DMS 273 treated with DMSO at 0.1 percent for 48 hours (cell line): ENCODE measurements at regions not wholly inside any gene's neighbourhood (a gene's known extent, or its start where the extent isn't known, plus 50 kb on each side); places are given as distances from the start of the nearest gene placed in this dataset.

ENCODE experiments used
- DNase-seq: peaks from one replicate; lab custom pipeline; 2025; lab: John Stamatoyannopoulos, UW

- no peak for DNase-seq
Observed at GRCh38 chr10:31146491-31147209, 115.0 kb upstream of the ZNF438 start.

DNA sequence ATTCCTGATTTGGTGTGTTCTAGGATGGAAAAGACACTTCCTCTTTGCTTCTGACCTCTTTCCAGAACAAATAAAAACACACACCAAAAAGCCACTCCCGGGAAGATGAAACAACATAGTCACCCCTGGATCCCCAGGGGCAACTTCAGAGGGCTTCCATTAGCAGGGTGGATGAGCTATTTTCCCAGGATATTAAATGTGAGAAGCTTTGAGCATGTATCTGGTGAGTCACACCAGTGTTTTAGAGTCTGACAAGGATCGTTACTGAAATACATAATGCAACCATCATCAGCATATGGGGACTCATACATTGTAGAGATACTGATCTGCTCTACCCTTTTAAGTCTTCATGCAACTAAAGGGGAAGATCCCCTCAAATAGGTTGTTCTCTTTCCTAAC, 115.5 kb upstream of the ZNF438 start:
- DNase-seq = no peak

GRCh38 chr10:31148951-31149350, 117.3 kb upstream of the ZNF438 start:
- peak; percentile 7 for DNase-seq

GRCh38 chr10:31149835-31150512, 118.3 kb upstream of the ZNF438 start:
- no peak for DNase-seq

DNA sequence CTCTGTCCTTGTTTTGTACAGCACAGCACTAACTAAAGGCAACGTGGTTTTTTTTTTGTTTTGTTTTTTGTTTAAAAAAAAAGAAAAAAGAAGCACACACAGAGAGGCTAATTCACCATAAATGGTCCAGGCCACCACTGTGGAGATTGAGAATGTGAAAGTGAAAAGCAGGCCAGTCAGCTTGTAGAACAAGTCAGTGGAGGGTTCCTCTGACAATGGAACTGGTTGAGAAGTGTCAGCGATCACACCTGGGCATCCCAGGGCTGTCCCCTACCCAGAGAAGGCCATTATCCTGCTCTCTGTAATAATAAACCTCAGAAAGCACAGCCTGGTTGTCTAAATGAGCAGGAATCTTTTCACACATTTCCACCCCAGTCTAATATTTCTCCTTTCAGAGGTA, 119.6 kb upstream of the ZNF438 start:
- no peak for DNase-seq

DNA sequence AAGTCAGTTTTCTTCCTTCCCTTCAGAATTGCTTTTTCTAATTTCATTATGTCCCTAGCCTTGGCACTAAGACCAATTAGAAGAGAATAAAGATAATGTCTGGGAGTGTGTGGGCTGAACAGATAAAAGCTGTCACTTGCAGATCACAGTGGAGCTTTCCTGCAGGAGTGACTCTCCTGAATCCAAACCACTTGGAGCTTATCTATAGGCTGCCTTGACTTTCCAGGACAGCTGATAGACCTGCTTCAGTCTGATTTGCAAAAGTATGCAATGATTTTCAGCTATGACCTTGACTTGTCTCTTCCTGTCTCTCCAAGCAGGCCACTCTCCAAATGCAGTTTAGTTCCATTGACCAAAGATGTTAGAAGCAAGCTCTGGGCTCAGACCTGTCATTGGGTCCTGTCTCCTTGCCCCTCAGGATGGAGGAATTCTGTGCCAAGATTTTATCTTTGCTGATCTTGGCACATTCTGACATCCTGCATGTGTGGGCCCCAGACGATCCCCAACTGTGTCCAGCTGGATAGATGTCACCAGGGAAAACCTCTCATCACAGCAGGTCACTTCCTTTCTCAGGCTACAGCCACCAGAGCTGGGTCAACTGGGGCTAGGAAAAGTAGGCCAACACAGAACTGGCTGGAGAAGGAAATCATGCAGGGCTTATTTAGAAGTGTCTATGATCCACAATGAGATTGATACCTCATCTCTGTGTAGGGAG, 120.9 kb upstream of the ZNF438 start:
- DNase-seq = no peak

- DNase-seq = no peak
Observed at GRCh38 chr10:31153161-31153560, 121.5 kb upstream of the ZNF438 start.

DNA sequence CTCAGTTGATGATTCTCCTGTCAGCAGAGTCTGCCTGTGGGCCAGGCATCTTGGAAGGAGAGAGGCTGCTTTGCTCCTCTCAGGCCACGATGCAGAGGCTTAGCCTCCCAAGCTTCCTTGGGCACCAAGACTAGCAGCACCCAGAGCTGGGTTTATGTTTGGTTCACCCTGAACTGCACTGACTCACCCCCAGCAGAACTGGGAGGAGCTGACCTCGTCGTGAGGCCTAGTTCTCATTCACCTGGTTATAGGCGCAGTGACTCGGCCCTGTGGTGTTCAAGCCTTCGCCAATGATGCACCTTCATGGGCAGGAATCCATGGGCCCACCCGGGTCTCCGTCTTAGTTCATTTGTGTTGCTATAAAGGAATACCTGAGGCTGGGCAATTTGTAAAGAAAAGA, 122.0 kb upstream of the ZNF438 start:
- no peak for DNase-seq

DNA sequence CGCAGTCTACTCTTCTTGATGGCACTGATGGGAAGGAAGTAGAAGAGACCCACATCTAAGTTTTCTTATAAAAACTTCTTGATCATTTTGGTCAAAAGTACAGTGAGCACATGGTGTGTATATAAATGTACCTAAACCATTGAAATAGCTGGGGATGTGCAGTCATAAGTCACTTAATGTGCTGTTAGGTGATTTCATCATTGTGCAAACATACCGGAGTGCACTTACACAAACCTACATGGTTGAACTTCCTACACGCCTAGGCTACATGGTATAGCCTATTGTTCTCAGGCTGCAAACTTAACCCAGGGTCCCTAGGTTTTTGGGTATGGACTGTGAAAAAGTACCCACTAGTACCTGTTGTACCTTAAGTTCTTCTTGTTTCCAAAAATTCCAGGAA, 123.3 kb upstream of the ZNF438 start:
- no peak for DNase-seq

DNA sequence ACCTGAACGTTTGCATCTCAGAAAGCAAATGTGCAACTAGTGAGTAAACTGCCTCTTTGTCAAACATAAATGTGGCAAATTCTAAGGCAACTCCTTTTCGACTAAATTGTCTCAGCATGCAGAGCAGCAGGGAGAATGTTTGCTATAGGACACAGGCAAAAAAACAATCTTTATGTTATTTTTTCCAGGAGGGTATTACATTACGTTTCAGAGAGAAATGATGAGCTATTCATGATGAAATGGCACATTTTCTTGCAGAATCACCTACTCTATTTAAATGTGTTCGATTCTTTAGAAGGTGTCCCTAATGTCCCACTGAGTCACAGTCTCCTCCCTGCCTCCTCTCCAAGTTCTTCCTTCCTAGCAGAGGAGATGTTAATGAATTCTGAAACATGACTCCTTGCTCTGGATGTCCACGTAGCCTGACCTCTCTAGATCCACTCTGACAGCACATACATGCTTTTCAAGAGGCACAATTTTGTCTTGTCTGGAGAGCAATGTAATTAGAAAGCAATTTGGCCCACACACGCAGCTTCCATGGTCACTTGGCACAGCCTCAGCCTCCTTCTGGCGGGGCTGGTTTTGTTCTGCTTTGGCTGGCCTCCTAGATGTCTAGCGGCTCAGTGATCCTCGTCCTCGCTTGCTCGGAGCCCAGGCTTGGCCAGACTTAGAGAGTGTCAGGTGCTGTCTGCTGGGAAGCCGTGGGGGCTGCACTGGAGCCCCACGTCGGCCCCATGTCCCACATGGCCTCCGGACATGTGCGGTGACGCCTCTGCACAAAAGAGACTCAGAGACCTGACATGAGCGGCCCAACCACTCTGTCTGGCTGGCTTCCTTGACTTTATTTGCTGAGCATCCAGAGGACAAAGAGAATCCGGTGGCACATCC, 125.7 kb upstream of the ZNF438 start:
- peak; percentile 35 for DNase-seq

GRCh38 chr10:31158011-31158658, 126.5 kb upstream of the ZNF438 start:
- no peak for DNase-seq

DNA sequence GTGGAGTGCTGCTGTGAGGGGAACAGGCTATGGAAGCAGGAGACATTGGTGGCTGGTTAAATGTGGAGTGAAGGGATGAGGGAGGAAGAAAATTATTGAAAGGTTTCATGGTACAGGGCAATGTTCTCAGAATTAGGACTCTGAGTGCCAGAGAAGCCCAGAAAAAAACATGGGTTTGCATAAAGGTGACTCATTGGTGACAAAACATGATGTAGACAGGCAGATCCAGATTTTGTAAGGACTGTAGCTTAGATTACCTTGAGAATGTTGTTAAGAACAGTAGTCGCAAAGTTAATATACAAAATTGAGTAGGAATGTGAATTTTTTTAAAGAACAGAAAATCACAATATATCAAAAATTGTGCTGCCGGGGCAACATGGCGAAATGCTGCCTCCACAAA, 134.9 kb upstream of the ZNF438 start:
- no peak for DNase-seq

DNA sequence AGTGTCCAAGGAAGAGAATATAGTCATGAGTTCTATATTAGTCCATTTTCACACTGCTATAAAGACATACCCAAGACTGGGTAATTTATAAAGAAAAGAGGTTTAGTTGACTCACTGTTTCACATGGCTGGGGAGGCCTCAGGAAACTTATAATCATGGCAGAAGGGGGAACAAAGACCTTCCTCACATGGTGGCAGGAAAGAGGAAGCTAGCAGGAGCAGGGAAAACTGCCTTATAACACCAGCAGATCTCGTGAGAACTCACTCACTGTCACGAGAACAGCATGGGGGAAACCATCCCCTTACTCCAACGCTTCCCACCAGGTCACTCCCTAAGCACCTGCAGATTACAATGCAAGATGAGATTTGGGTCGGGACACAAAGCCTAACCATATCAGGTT, 139.0 kb upstream of the ZNF438 start:
- no peak for DNase-seq

DNA sequence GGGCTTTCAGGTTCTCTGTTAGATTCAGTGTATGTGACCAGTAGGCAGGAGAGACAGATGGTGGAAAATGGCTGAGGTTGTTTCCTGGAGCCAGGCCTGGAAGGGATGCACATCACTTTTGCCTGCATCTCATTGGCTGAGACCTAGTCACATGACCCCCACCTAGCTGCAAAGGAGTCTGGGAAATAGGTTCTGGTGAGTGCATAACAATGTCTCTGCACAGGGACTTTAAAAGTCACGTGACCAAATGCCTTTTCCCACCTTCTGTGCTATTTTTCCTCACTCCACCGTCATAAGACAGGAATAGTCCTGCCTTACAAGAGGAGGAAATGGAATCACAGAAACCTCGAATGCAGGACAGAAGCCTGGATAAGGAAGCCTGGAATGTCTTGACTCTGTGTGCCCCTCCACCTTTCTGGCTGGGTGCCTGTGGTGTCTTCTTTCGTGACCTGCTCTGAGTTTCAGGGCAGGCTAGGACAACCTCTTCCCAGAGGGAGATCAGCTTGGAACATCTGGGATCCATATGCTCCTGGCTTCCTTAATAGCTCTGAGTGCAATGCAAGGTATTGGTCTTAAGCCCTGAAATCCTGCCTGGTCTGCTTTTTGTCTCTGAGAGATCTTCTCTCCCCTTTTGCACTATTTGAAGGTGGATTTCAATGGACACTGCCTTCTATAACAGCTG, 139.9 kb upstream of the ZNF438 start:
- peak; percentile 63 for DNase-seq

DNA sequence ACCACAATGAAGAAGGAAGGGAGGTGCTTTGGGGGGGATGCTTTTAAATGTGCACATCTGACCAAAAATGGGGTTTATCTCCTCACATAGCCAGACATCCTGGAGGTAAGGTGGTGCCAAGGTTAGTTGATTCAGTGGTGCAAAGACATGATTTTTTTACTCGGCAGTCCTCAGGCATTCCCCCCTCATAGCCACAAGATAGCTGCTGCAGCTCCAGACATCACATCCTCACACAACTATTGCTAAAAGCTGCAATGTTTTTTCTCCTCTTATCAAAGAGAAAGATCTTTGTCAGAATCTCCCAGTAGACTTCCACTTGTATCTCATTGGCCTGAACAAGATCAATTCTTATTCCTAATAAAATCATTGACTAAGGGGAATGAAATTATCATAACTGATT, 141.3 kb upstream of the ZNF438 start:
- DNase-seq = no peak

- no peak for DNase-seq
Observed at GRCh38 chr10:31173752-31174151, 142.1 kb upstream of the ZNF438 start.

DNA sequence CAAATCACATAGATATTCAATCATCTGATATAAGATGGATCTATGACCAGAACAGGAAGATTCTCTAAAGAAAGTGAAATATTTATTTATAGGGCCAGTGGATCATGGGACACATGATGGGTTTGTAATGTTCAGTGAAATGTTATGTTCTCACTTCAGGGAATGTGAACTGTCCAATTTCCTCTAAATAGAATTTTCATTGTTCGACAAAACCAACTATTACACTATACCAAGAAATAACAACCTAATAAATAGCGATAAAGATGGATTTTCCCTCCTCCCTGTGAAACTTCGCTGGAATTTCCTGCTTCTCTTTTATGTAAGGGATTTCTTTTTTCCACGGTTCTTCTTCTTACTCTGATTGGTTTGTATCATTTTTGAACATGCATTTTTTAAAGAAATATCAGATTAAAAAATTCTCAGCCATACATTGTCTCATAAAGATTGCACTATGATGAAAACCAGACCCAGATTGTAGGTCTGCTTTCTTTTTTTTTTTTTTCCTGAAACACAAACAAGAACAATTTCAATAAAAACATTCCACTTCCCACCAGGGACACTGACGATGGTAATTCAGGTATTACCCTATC, 139.8 kb upstream of the ZEB1 start:
- DNase-seq = no peak

DNA sequence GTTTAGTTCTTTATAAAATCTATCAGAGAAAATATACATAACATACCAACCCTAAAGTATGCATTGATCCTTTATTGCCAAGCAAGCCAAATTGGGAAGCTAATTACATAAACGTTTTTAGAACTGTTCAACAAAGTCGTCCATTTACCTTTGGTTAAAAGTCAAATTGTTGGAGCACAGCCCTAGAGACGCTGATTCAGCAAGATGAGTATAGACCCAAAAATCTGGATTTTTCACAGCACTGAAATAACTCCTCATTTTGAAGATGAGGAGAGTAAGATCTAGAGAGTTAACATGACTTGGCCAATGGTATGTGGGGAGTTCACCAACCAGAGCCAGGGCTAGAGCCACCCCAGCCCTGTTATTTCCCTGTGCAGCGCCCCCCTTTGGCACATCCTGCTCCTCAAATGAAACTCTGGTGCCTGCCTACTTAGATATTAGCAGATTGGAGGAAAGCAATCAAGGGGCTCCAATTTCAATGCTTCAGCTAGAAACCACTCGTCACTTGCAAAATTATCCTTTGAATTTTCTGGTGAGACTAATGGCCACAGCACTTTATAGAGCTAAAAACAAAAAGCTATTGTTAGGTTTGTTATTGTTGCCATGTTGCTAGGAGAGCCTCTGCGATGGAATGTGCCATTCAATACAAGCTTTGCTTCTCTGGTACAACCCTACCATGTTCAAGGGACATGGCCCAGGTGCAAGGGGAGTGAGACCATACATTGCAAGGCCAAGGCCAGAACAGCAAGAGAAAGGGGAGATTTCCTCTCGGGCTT, 132.6 kb upstream of the ZEB1 start:
- DNase-seq = no peak

GRCh38 chr10:31187182-31187581, 131.8 kb upstream of the ZEB1 start:
- no peak for DNase-seq
